HFFc6 (cell line): ENCODE measurements at regions not wholly inside any gene's neighbourhood (a gene's known extent, or its start where the extent isn't known, plus 50 kb on each side); places are given as distances from the start of the nearest gene placed in this dataset.

Experiments
- DNase-seq: peaks from one replicate; pipeline ENCODE4 v3.0.0-alpha.2; 2018
- H3K27ac Mint-ChIP-seq: 2 replicates; pipeline ENCODE4 v1.8.0; 2020; ENCODE audit warnings: mild to moderate bottlenecking, mixed read lengths
- H3K27me3 Mint-ChIP-seq: 2 replicates; pipeline ENCODE4 v1.8.0; 2021; ENCODE audit warnings: mild to moderate bottlenecking, moderate library complexity, mixed read lengths; ENCODE audit not compliant: insufficient read depth
- H3K36me3 Mint-ChIP-seq: 2 replicates; pipeline ENCODE4 v1.8.0; 2021; ENCODE audit warnings: low read depth, mixed read lengths
- H3K4me1 Mint-ChIP-seq: 2 replicates; pipeline ENCODE4 v1.8.0; 2020; ENCODE audit warnings: low read depth, mixed read lengths
- H3K4me3 Mint-ChIP-seq: 2 replicates; pipeline ENCODE4 v1.8.0; 2020; ENCODE audit warnings: mild to moderate bottlenecking, moderate library complexity, mixed read lengths
- H3K9me3 Mint-ChIP-seq: 2 replicates; pipeline ENCODE4 v1.8.0; 2020; ENCODE audit warnings: mild to moderate bottlenecking, mixed read lengths
- TF ChIP-seq, protein P1 (sequence below): fragments of 200-600 bp; sonication (generic); IDR thresholded peaks from 2 replicates; pipeline ENCODE4 v1.5.0; 2021; ENCODE audit warnings: antibody characterized with exemption, mild to moderate bottlenecking

DNA sequence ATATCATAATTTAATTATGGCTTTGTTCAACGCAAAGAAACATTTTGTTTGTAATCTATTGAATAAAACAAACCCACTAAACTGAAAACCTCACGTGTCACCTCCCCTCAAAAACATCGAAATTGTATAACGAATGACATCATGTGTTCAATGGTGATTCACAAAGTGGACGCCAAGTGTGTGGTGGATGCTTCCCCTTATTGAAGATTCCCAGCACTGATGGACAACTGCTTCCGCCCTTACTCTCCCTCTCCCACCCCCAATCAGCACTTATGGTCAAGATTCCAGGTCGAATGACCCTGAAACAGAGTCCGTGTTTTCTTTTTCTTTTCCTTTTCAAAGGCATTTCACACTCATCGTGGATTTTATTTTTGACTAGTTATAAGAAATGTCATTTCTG is 383.0 kb upstream of the SMIM21 start:
- Mint-ChIP-seq H3K4me1 (no peaks in the 10 kb centered on the region), H3K27ac (no peak overlapping the region), H3K36me3 (no peaks in the 10 kb centered on the region), H3K4me3 (no peak overlapping the region), H3K27me3 (peaks cover 6% of the 10 kb centered on the region; the same call in 1 of the 2 replicates), H3K9me3 (0 out of 2 replicates have a peak, but pooled peaks cover 5% of the 10 kb centered on the region)
- TF ChIP-seq, protein P1, sequence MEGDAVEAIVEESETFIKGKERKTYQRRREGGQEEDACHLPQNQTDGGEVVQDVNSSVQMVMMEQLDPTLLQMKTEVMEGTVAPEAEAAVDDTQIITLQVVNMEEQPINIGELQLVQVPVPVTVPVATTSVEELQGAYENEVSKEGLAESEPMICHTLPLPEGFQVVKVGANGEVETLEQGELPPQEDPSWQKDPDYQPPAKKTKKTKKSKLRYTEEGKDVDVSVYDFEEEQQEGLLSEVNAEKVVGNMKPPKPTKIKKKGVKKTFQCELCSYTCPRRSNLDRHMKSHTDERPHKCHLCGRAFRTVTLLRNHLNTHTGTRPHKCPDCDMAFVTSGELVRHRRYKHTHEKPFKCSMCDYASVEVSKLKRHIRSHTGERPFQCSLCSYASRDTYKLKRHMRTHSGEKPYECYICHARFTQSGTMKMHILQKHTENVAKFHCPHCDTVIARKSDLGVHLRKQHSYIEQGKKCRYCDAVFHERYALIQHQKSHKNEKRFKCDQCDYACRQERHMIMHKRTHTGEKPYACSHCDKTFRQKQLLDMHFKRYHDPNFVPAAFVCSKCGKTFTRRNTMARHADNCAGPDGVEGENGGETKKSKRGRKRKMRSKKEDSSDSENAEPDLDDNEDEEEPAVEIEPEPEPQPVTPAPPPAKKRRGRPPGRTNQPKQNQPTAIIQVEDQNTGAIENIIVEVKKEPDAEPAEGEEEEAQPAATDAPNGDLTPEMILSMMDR, result no peak
- DNase-seq, result no peak

DNA sequence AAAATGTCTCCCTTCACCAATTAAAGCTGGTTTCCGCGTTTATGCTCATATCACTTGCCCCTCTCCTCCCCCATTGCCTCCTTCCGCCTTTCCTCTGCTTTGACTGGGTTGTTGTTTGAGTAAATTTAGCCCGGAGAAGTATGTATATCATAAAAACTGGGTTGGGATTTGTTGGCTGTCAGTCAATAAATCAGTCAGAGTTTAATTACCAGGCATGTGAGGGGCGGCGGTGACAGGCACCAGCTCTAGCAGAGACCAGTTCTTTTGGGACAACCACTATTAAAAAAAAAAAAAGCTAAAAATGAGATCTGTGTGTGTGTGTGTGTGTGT is 382.4 kb upstream of the SMIM21 start:
- Mint-ChIP-seq H3K9me3 (no peaks in the 10 kb centered on the region), H3K36me3 (no peaks in the 10 kb centered on the region), H3K27ac (no peak overlapping the region), H3K4me3 (no peak overlapping the region), H3K4me1 (no peaks in the 10 kb centered on the region), H3K27me3 (peaks cover 6% of the 10 kb centered on the region; the same call in 1 of the 2 replicates)
- TF ChIP-seq, protein P1, result no peak
- no peak for DNase-seq

DNA sequence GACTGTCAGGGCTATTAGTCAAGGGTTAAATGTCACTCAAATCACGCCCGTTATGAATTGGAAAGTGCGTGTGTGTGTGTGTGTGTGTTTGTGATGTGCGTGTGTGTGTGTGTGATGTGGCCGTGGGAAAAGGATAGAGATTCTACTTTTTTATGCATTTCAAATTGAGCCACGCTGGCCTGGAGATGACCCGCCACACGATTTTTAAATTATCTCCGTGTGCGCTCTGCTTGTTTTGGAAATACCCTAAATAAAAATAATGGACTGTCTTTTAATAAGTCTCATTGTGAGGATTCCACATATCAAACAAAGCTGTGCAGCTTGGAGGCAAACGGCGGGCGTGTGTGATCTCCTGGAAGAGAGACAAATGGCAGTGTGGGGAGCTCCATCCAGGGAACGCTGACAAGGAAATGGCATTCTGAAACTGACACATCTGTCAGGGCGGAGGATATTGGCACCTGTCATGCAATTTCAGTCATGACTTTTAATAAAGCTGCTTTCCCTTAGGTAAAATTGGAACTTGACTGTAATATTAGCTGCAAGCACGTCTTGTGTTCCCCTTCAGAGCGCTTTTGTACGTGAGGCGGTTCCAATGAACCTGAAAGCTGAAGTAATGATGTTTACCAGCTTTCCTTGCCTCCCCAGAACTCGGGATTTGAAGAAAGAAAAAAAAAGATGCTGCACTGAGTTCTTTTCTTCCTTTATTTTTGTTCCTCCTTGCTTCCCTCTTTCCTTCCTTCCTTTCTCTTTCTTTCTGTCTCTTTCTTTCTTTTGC is 381.8 kb upstream of the SMIM21 start:
- Mint-ChIP-seq H3K27me3 (peaks cover 6% of the 10 kb centered on the region; the same call in 1 of the 2 replicates), H3K36me3 (no peaks in the 10 kb centered on the region), H3K4me1 (no peaks in the 10 kb centered on the region), H3K9me3 (no peaks in the 10 kb centered on the region), H3K4me3 (no peak overlapping the region), H3K27ac (no peak overlapping the region)
- TF ChIP-seq, protein P1, result no peak
- DNase-seq, result no peak

DNA sequence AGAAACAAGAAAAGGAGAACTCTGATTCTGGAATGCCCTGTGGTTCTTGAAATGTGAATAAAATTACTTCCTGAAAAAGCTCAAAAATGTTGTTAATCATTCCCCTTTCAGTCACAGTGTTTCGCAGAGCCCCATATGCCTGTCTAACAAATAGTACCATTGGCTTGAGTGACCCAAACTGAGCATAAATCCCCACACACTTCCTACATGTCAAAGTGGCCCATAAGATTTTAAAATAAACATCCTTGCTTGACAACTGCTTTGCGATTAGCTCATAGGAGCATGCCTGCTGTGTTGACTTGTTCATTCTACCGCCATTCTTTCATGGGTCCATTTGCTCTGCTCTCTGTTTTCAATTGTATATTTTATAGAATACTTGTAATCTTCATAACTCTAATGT is 377.8 kb upstream of the SMIM21 start:
- Mint-ChIP-seq H3K27me3 (peaks cover 6% of the 10 kb centered on the region; the same call in 1 of the 2 replicates), H3K36me3 (no peaks in the 10 kb centered on the region), H3K27ac (no peak overlapping the region), H3K4me1 (no peaks in the 10 kb centered on the region), H3K4me3 (no peak overlapping the region), H3K9me3 (no peaks in the 10 kb centered on the region)
- TF ChIP-seq, protein P1, result no peak
- no peak for DNase-seq

DNA sequence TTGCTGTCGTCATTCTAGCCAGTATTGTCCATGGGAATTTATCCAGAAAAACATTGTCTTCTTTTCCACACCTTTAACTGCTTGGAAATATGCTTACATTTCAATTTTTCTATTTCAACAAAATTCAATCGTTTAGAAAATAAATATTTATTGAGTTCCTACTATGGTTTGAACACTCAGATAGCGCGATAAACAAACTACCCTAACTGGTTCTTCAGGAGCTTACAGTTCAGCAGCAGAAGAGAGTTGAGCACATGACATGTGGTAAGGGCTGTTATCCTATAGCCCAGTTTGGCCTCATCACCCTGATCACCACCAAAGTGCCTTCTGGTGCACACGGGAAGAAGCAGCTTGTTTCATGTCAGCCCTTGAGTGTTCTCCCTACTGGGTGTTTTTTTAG is 375.2 kb upstream of the SMIM21 start:
- DNase-seq, result no peak
- Mint-ChIP-seq H3K27me3 (no peaks in the 10 kb centered on the region), H3K27ac (no peak overlapping the region), H3K9me3 (no peaks in the 10 kb centered on the region), H3K4me3 (no peak overlapping the region), H3K4me1 (no peaks in the 10 kb centered on the region), H3K36me3 (no peaks in the 10 kb centered on the region)
- TF ChIP-seq, protein P1, result no peak
